ACC112 (cell line): ENCODE measurements at regions not wholly inside any gene's neighbourhood (a gene's known extent, or its start where the extent isn't known, plus 50 kb on each side); places are given as distances from the start of the nearest gene placed in this dataset.
"Not testable (repeated sequence)": the region's sequence is repeated elsewhere in the genome, so short reads cannot be mapped to it uniquely, and the experiment has no call there.

ENCODE experiments used
- H2AFZ ChIP-seq: fragments of 200-600 bp; sonication (generic); one replicate; pipeline ENCODE4 v1.6.0; 2017; ENCODE audit warnings: antibody characterized with exemption, low read length; ENCODE audit not compliant: unreplicated experiment
- H3K27ac ChIP-seq: fragments of 200-600 bp; sonication (generic); 2 replicates; pipeline ENCODE4 v1.5.1; 2014; ENCODE audit warnings: low read depth, mild to moderate bottlenecking, antibody characterized with exemption, low read length, moderate library complexity
- H3K27me3 ChIP-seq: fragments of 200-600 bp; sonication (generic); 2 replicates; pipeline ENCODE4 v1.6.1; 2014; ENCODE audit warnings: mild to moderate bottlenecking, antibody characterized with exemption, low read length, moderate library complexity, mixed read lengths; ENCODE audit not compliant: insufficient read depth
- H3K36me3 ChIP-seq: fragments of 200-600 bp; sonication (generic); 2 replicates; pipeline ENCODE4 v1.6.1; 2016; ENCODE audit warnings: mild to moderate bottlenecking, antibody characterized with exemption, low read length, moderate library complexity, mixed read lengths; ENCODE audit not compliant: insufficient read depth
- H3K4me1 ChIP-seq: fragments of 200-600 bp; sonication (generic); one replicate; pipeline ENCODE4 v1.6.1; 2016; ENCODE audit warnings: low read length, mixed read lengths; ENCODE audit not compliant: insufficient read depth, unreplicated experiment, control insufficient read depth
- H3K4me3 ChIP-seq: fragments of 200-600 bp; sonication (generic); 2 replicates; pipeline ENCODE4 v1.5.1; 2014; ENCODE audit warnings: mild to moderate bottlenecking, low read depth, low read length
- H3K79me2 ChIP-seq: fragments of 200-600 bp; sonication (generic); one replicate; pipeline ENCODE4 v1.6.0; 2016; ENCODE audit warnings: low read length; ENCODE audit not compliant: control insufficient read depth, unreplicated experiment, insufficient read depth

DNA sequence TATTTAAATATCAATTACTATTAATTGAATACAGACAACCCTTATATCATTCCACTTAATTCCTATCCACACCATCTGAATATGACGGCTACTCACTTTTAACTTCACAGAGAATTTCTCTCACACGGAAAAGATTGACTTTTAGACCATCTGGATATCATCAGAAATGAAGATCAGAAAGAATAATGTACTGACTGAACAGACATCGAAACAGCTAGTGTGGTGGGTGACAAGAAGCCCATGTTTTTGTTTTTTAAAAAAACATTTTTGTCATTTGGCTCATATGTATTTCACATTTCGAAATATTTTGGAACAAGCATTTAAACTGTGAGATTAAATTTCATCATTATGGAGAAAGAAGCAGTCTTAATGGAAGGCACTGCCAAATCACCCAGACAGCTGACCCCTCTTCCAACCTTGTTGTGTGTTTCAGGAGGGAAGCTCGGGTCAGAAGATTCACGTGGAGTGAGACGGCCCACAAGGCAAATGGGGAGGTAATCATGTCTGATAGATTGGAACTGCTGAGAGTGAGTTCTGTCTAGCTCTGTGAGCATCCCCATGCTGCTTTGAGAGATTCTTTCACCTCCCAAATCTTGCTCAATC is 204.2 kb upstream of the RASGEF1B start:
- Histone ChIP-seq H3K4me3 (no peak overlapping the region), H3K79me2 (no peaks in the 10 kb centered on the region), H3K27ac (no peak overlapping the region), H3K4me1 (no peaks in the 10 kb centered on the region), H2AFZ (no peak overlapping the region), H3K36me3 (no peaks in the 10 kb centered on the region), H3K27me3 (peaks cover 1% of the 10 kb centered on the region)

- H2AFZ ChIP-seq: no peak overlapping the region
- no peaks in the 10 kb centered on the region for H3K79me2 ChIP-seq
- no peaks in the 10 kb centered on the region for H3K36me3 ChIP-seq
- H3K27ac ChIP-seq: no peak overlapping the region
- H3K27me3 ChIP-seq: no peaks in the 10 kb centered on the region
- no peaks in the 10 kb centered on the region for H3K4me1 ChIP-seq
- H3K4me3 ChIP-seq: no peak overlapping the region
Measured at GRCh38 chr4:81673961-81674360, 202.3 kb upstream of the RASGEF1B start.

- H2AFZ ChIP-seq, H3K4me3 ChIP-seq, H3K4me1 ChIP-seq, H3K36me3 ChIP-seq, H3K79me2 ChIP-seq, H3K27ac ChIP-seq, H3K27me3 ChIP-seq: not testable (repeated sequence)
Measured at GRCh38 chr4:81668328-81668727, 196.6 kb upstream of the RASGEF1B start.

GRCh38 chr4:81667539-81667938 is 195.8 kb upstream of the RASGEF1B start:
- H2AFZ ChIP-seq: no peak overlapping the region
- no peaks in the 10 kb centered on the region for H3K4me1 ChIP-seq
- H3K27me3 ChIP-seq: no peaks in the 10 kb centered on the region

GRCh38 chr4:81666491-81666890 is 194.8 kb upstream of the RASGEF1B start:
- no peaks in the 10 kb centered on the region for H3K4me1 ChIP-seq
- H3K27me3 ChIP-seq: no peaks in the 10 kb centered on the region
- H2AFZ ChIP-seq: no peak overlapping the region
- no peak overlapping the region for H3K4me3 ChIP-seq
- no peaks in the 10 kb centered on the region for H3K79me2 ChIP-seq
- no peak overlapping the region for H3K27ac ChIP-seq
- no peaks in the 10 kb centered on the region for H3K36me3 ChIP-seq

More at GRCh38 chr4:81667539-81667938, 195.8 kb upstream of the RASGEF1B start:
- H3K4me3 ChIP-seq: no peak overlapping the region
- H3K79me2 ChIP-seq: no peaks in the 10 kb centered on the region
- no peak overlapping the region for H3K27ac ChIP-seq
- H3K36me3 ChIP-seq: no peaks in the 10 kb centered on the region

- Histone ChIP-seq H2AFZ (no peak overlapping the region), H3K4me1 (no peaks in the 10 kb centered on the region), H3K36me3 (no peaks in the 10 kb centered on the region), H3K79me2 (no peaks in the 10 kb centered on the region), H3K27me3 (no peaks in the 10 kb centered on the region), H3K4me3 (no peak overlapping the region), H3K27ac (no peak overlapping the region)
Measured at GRCh38 chr4:81665649-81666048, 193.9 kb upstream of the RASGEF1B start.

GRCh38 chr4:81665045-81665444 is 193.3 kb upstream of the RASGEF1B start:
- no peaks in the 10 kb centered on the region for H3K4me1 ChIP-seq
- no peaks in the 10 kb centered on the region for H3K27me3 ChIP-seq
- H3K36me3 ChIP-seq: no peaks in the 10 kb centered on the region
- no peaks in the 10 kb centered on the region for H3K79me2 ChIP-seq
- no peak overlapping the region for H3K4me3 ChIP-seq
- no peak overlapping the region for H2AFZ ChIP-seq
- H3K27ac ChIP-seq: no peak overlapping the region

- peak overlapping the region; percentile 17; the same call in 1 of the 2 replicates for H3K4me3 ChIP-seq
- H3K4me1 ChIP-seq: no peaks in the 10 kb centered on the region
- H2AFZ ChIP-seq: no peak overlapping the region
- no peaks in the 10 kb centered on the region for H3K36me3 ChIP-seq
- no peak overlapping the region for H3K27ac ChIP-seq
- no peaks in the 10 kb centered on the region for H3K79me2 ChIP-seq
- no peaks in the 10 kb centered on the region for H3K27me3 ChIP-seq
Measured at GRCh38 chr4:81664079-81664478, 192.4 kb upstream of the RASGEF1B start.

GRCh38 chr4:81663368-81663767 is 191.7 kb upstream of the RASGEF1B start:
- H3K4me1 ChIP-seq: no peaks in the 10 kb centered on the region
- no peak overlapping the region for H2AFZ ChIP-seq
- H3K36me3 ChIP-seq: no peaks in the 10 kb centered on the region
- no peaks in the 10 kb centered on the region for H3K79me2 ChIP-seq
- H3K27me3 ChIP-seq: no peaks in the 10 kb centered on the region
- no peak overlapping the region for H3K27ac ChIP-seq
- no peak overlapping the region for H3K4me3 ChIP-seq

DNA sequence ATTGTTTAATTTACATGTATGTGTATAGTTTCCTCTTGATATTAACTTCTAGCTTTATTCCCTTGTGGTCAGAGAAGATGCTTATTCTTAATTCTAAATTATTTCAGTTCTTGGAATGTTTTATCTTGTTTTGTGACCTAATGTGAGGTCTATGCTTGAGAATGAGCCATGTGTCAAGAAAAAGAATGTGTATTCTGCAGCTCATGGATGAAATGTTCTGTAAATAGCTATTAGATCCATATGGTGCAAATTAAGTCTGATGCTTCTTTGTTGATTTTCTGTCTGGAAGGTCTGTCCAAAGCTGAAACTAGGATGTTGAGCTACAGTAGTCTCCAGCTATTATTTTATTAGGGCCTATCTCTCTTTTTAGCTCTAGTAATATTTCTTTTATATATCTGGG is 187.3 kb upstream of the RASGEF1B start:
- Histone ChIP-seq H3K79me2 (no peaks in the 10 kb centered on the region), H3K4me1 (no peaks in the 10 kb centered on the region), H3K27ac (no peak overlapping the region), H3K36me3 (no peaks in the 10 kb centered on the region), H3K4me3 (no peak overlapping the region), H2AFZ (no peak overlapping the region), H3K27me3 (no peaks in the 10 kb centered on the region)

GRCh38 chr4:81652069-81652478 is 180.4 kb upstream of the RASGEF1B start:
- Histone ChIP-seq H3K27me3 (no peaks in the 10 kb centered on the region), H3K4me1 (no peaks in the 10 kb centered on the region), H3K4me3 (no peak overlapping the region), H3K36me3 (no peaks in the 10 kb centered on the region), H3K27ac (no peak overlapping the region), H3K79me2 (no peaks in the 10 kb centered on the region), H2AFZ (no peak overlapping the region)
